GM12864 (cell line): ENCODE measurements at regions not wholly inside any gene's neighbourhood (a gene's known extent, or its start where the extent isn't known, plus 50 kb on each side); places are given as distances from the start of the nearest gene placed in this dataset.

Experiments
- DNase-seq: peaks from one replicate; pipeline ENCODE4 v3.0.0-alpha.2; 2011; ENCODE audit warnings: low read depth
- H3K4me3 ChIP-seq: 2 replicates; pipeline ENCODE4 v1.5.1; 2011; ENCODE audit warnings: mild to moderate bottlenecking, low read depth, low read length, control low read depth
- TF ChIP-seq, protein P1 (sequence below): IDR thresholded peaks from 2 replicates; pipeline ENCODE4 v1.5.1; 2011; ENCODE audit warnings: low read depth, mild to moderate bottlenecking, moderate library complexity, low read length, control low read depth, inconsistent platforms; ENCODE audit errors: missing control alignments

DNA sequence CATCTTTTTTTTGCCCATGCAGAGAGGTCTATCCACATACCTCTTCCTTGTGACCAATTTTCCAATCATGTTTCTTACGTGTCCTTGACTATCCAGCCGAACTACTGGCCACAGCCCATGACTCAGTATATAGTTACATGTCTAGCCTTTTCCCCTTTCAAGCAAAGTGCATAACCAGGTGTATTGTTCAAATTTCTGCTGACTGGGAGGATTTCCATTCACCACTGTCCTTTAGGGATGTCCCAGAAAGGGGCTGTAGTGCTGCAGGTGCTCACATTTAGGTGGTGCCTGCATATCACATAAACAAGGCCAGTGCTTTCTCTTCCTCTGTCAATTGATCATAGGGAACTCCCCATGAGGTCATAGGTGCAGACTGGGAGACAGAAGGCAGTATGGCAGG lies 69.4 kb upstream of the ALDH1A3 start:
- TF ChIP-seq, protein P1, sequence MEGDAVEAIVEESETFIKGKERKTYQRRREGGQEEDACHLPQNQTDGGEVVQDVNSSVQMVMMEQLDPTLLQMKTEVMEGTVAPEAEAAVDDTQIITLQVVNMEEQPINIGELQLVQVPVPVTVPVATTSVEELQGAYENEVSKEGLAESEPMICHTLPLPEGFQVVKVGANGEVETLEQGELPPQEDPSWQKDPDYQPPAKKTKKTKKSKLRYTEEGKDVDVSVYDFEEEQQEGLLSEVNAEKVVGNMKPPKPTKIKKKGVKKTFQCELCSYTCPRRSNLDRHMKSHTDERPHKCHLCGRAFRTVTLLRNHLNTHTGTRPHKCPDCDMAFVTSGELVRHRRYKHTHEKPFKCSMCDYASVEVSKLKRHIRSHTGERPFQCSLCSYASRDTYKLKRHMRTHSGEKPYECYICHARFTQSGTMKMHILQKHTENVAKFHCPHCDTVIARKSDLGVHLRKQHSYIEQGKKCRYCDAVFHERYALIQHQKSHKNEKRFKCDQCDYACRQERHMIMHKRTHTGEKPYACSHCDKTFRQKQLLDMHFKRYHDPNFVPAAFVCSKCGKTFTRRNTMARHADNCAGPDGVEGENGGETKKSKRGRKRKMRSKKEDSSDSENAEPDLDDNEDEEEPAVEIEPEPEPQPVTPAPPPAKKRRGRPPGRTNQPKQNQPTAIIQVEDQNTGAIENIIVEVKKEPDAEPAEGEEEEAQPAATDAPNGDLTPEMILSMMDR = no peak
- no peak overlapping the region for H3K4me3 ChIP-seq
- no peak for DNase-seq

DNA sequence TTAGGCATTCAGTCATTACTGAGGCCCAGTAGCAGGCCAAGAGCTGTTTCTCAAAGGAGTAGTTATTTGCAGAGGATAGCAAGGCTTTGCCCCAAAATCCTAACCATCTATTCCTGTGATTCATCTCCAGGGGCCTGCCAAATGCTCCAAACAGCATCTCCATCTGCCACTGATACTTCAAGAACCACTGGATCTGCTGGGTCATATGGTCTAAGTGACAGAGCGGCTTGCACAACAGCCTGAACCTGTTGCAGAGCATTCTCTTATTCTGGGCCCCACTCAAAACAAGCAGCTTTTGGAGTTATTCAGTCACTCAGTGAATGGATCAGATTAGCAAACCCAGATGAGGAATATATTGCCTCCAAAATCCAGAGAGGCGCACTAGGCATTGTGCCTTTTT lies 68.8 kb upstream of the ALDH1A3 start:
- no peak for DNase-seq
- no peak overlapping the region for H3K4me3 ChIP-seq
- TF ChIP-seq, protein P1 = no peak

DNA sequence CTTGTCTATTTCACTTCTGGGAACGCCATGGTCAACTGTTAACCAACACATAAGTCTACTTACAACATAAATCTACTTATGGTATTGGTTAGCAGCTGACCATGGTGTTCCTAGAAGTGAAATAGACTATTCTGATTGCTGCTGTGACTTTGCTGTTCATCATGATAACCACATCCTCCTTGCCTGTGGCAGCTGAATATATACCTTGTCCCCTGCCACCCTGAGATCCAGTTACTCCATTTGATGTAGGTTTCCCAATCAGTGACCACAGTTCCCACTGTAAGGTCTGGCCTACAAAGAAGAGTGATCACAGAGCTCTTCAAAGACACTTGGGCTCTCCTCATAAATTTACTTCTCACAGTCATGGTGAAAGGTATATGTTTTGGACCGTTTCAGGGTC lies 66.8 kb upstream of the ALDH1A3 start:
- TF ChIP-seq, protein P1 = no peak
- DNase-seq = no peak
- no peak overlapping the region for H3K4me3 ChIP-seq

DNA sequence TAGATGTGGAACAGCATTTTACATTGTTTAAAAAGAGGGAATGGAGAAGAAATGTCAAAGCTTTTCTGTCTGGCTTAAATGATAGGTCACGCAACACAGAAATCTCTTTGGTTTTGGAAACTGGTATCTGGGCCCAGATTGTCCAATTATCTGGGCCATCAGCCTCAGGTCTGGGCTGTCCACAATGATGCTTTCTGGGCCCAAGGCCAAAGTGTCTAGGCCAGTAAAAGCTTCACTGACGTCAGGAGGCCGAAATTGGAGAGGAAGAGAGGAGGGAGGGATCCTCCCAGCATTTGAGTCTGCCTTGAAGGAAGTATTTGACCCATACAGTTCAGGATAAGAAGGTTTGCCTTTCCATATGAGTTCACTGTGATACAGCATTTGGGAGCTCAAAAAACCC lies 60.7 kb upstream of the ALDH1A3 start:
- TF ChIP-seq, protein P1 = no peak
- H3K4me3 ChIP-seq = no peak overlapping the region
- DNase-seq = no peak

DNA sequence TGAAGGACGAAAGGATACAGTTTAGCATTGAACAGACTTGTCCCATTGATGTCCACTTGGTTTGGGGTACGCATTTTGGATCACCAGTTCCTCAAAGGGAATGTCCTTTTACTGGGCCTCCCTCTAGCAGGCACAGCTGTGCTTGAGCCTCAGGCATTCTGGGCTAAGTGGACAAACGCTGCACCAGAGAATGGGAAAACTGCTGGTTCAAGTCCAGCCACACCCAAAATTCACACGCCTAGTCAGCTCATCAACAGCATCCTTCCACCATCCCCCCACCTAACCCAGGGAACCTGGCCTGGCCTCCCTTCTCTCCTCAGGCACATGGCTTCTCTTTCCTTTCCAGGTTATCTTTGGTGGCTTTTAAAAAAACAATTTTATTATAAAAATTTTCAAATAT lies 59.1 kb upstream of the ALDH1A3 start:
- TF ChIP-seq, protein P1 = no peak
- H3K4me3 ChIP-seq = no peak overlapping the region
- DNase-seq = no peak

DNA sequence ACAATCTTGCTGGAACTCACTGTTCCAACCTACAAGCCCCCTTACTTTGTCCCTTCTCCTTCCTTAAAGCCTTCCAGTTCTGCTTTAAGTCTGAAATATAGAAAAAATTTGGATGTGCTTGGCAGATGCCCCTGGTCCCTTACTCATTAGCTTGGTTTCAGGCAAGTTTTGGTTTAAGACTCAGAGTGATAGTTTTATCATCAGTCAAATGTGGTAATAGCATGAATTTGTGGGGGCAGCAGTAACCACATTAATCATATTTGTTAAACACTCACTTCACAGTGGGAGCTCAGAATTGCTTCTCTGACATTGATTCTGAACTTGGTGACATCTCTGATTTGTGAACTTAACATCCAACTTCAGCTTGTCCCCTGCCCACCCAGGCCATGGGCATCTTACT lies 58.3 kb upstream of the ALDH1A3 start:
- TF ChIP-seq, protein P1 = no peak
- no peak overlapping the region for H3K4me3 ChIP-seq
- DNase-seq = no peak

DNA sequence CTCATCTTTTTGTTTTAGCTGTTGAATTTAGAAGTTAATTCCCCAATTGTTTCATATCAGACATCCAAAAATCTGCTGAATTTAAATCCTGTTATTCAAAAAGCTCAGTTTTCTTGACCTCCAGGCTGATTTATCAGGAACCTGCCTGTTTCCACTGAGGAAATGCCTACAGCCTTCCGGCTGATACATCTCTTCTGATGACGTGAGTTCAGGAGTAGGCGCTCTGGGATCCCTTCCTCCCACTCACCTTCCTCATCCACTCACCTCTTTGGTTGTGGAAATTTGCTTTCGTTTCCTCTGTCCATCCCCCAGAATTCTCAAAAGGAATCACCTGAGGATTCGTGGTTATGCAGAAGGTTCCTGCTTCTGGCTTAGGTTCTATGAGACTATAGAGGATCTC lies 55.4 kb upstream of the ALDH1A3 start:
- TF ChIP-seq, protein P1 = no peak
- H3K4me3 ChIP-seq = no peak overlapping the region
- no peak for DNase-seq
